H1 (cell line): ENCODE measurements at regions not wholly inside any gene's neighbourhood (a gene's known extent, or its start where the extent isn't known, plus 50 kb on each side); places are given as distances from the start of the nearest gene placed in this dataset.

ENCODE experiments used
- CREB1 ChIP-seq: IDR thresholded peaks from 2 replicates; pipeline ENCODE4 v1.6.1; 2012; ENCODE audit warnings: inconsistent platforms
- JUN ChIP-seq: IDR thresholded peaks from 2 replicates; pipeline ENCODE4 v1.6.1; 2011; ENCODE audit warnings: low read depth, mild to moderate bottlenecking, improper control_type of control experiment, low read length
- POLR2A ChIP-seq, 2 experiments: IDR thresholded peaks; 1 replicate in 1 of 2; 2 replicates in 1 of 2; pipeline ENCODE4 v1.6.1; 2011; ENCODE audit warnings: low read depth in 2 of 2, low read length in 2 of 2, mild to moderate bottlenecking in 2 of 2; ENCODE audit errors: control extremely low read depth in 1 of 2
- RBBP5 ChIP-seq: IDR thresholded peaks from 2 replicates; pipeline ENCODE4 v1.7.1; 2012; ENCODE audit warnings: low read depth, mild to moderate bottlenecking, inconsistent platforms, low read length, moderate library complexity, borderline replicate concordance
- RNF2 ChIP-seq: fragments of 200-900, 300-1000 bp; sonication (generic); IDR thresholded peaks from 2 replicates; pipeline ENCODE4 v1.7.1; 2016; ENCODE audit warnings: borderline replicate concordance, low read depth, mild to moderate bottlenecking, antibody characterized with exemption, low read length; ENCODE audit not compliant: poor library complexity, severe bottlenecking; ENCODE audit errors: missing control alignments
- SUZ12 ChIP-seq: fragments of 200-600 bp; sonication (generic); IDR thresholded peaks from 2 replicates; pipeline ENCODE4 v1.6.1; 2012; ENCODE audit warnings: mild to moderate bottlenecking, inconsistent platforms, low read length, moderate library complexity, mixed read lengths
- TAF1 ChIP-seq: IDR thresholded peaks from 2 replicates; pipeline ENCODE4 v1.6.1; 2011; ENCODE audit warnings: mild to moderate bottlenecking, low read depth, low read length
- TF ChIP-seq, protein P1 (sequence below): fragments of 300-600 bp; sonication (generic); IDR thresholded peaks from 2 replicates; pipeline ENCODE4 v1.7.1; 2012; ENCODE audit warnings: low read length, moderate library complexity, mild to moderate bottlenecking, inconsistent platforms; ENCODE audit not compliant: insufficient replicate concordance

DNA sequence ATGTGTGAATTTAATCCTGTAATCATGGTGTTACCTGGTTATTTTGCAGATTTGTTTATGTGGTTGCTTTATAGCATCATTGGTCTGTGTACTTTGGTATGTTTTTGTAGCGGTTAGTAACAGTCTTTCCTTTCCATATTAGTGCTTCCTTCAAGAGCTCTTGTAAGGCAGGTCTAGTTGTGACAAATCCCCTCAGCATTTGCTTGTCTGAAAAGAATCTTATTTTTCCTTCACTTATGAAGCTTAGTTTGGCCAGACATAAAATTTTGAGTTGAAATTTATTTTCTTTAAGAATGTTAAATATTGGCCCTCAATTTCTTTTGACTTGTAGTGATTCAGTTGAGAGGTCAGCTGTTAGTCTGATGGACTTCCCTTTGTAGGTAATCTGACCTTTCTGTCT lies 1096.1 kb upstream of the SLIT2 start (continued):
- TF ChIP-seq, protein P1, sequence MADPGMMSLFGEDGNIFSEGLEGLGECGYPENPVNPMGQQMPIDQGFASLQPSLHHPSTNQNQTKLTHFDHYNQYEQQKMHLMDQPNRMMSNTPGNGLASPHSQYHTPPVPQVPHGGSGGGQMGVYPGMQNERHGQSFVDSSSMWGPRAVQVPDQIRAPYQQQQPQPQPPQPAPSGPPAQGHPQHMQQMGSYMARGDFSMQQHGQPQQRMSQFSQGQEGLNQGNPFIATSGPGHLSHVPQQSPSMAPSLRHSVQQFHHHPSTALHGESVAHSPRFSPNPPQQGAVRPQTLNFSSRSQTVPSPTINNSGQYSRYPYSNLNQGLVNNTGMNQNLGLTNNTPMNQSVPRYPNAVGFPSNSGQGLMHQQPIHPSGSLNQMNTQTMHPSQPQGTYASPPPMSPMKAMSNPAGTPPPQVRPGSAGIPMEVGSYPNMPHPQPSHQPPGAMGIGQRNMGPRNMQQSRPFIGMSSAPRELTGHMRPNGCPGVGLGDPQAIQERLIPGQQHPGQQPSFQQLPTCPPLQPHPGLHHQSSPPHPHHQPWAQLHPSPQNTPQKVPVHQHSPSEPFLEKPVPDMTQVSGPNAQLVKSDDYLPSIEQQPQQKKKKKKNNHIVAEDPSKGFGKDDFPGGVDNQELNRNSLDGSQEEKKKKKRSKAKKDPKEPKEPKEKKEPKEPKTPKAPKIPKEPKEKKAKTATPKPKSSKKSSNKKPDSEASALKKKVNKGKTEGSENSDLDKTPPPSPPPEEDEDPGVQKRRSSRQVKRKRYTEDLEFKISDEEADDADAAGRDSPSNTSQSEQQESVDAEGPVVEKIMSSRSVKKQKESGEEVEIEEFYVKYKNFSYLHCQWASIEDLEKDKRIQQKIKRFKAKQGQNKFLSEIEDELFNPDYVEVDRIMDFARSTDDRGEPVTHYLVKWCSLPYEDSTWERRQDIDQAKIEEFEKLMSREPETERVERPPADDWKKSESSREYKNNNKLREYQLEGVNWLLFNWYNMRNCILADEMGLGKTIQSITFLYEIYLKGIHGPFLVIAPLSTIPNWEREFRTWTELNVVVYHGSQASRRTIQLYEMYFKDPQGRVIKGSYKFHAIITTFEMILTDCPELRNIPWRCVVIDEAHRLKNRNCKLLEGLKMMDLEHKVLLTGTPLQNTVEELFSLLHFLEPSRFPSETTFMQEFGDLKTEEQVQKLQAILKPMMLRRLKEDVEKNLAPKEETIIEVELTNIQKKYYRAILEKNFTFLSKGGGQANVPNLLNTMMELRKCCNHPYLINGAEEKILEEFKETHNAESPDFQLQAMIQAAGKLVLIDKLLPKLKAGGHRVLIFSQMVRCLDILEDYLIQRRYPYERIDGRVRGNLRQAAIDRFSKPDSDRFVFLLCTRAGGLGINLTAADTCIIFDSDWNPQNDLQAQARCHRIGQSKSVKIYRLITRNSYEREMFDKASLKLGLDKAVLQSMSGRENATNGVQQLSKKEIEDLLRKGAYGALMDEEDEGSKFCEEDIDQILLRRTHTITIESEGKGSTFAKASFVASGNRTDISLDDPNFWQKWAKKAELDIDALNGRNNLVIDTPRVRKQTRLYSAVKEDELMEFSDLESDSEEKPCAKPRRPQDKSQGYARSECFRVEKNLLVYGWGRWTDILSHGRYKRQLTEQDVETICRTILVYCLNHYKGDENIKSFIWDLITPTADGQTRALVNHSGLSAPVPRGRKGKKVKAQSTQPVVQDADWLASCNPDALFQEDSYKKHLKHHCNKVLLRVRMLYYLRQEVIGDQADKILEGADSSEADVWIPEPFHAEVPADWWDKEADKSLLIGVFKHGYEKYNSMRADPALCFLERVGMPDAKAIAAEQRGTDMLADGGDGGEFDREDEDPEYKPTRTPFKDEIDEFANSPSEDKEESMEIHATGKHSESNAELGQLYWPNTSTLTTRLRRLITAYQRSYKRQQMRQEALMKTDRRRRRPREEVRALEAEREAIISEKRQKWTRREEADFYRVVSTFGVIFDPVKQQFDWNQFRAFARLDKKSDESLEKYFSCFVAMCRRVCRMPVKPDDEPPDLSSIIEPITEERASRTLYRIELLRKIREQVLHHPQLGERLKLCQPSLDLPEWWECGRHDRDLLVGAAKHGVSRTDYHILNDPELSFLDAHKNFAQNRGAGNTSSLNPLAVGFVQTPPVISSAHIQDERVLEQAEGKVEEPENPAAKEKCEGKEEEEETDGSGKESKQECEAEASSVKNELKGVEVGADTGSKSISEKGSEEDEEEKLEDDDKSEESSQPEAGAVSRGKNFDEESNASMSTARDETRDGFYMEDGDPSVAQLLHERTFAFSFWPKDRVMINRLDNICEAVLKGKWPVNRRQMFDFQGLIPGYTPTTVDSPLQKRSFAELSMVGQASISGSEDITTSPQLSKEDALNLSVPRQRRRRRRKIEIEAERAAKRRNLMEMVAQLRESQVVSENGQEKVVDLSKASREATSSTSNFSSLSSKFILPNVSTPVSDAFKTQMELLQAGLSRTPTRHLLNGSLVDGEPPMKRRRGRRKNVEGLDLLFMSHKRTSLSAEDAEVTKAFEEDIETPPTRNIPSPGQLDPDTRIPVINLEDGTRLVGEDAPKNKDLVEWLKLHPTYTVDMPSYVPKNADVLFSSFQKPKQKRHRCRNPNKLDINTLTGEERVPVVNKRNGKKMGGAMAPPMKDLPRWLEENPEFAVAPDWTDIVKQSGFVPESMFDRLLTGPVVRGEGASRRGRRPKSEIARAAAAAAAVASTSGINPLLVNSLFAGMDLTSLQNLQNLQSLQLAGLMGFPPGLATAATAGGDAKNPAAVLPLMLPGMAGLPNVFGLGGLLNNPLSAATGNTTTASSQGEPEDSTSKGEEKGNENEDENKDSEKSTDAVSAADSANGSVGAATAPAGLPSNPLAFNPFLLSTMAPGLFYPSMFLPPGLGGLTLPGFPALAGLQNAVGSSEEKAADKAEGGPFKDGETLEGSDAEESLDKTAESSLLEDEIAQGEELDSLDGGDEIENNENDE: no peak
- no peak for TF ChIP-seq RNF2
- no peak for TF ChIP-seq RBBP5
- no peak for TF ChIP-seq SUZ12
- no peak for TF ChIP-seq POLR2A (IDR thresholded peaks at IDR 0.05; ENCODE audit: control extremely low read depth in 1 of 2, low read depth in 2 of 2, low read length in 2 of 2)
- TF ChIP-seq JUN: no peak
- no peak for TF ChIP-seq TAF1
- TF ChIP-seq CREB1: no peak
